NCI-H2081 (cell line): ENCODE measurements at regions not wholly inside any gene's neighbourhood (a gene's known extent, or its start where the extent isn't known, plus 50 kb on each side); places are given as distances from the start of the nearest gene placed in this dataset.
"Not testable (repeated sequence)": the region's sequence is repeated elsewhere in the genome, so short reads cannot be mapped to it uniquely, and the experiment has no call there.

Experiments
- DNase-seq, 2 experiments: peaks; one replicate each; lab custom pipeline; 2025; lab: John Stamatoyannopoulos, UW

DNA sequence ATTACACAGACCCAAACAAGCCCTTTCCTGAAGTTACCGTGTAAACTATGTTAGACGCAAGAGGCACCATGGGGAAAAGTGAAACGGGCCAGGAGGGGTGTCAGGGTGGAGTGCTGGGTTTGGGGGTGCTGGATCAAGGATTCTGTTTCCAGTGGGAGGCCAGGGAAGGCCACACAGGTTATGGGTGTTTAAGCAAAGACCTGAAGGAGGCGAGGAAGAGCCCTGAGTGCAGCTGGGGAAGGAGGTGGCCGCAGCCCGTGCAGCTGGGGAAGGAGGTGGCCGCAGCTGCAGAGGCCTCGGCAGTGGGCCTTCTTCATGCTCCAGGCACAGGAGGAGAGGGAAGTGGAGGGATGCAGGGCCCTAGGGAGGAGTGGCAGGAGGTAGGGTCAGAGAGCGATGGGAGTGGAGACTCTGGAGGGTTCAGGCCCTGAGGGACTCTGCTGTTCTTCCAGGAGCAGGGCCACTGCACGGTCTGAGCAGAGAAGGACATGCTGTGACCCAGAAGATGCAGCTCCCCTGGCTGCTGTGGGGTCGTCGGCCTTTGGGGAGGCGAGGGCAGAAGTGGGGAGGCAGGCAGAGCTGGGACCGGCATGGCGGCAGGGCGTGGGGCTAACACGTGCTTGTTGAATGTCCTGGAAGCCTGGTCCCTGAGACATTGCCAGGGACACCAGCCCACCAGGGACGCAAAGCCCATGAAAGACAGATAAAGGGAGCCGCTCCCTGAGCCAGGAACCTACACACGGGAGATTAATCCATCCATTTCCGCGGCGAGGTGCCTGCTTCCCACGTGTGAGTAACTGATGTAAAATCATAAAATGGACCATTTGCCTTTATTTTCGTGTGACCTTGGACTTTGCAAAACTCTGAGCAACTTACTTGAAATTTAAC, 1049.1 kb downstream of the BRD1 start:
- DNase-seq = no peak

DNA sequence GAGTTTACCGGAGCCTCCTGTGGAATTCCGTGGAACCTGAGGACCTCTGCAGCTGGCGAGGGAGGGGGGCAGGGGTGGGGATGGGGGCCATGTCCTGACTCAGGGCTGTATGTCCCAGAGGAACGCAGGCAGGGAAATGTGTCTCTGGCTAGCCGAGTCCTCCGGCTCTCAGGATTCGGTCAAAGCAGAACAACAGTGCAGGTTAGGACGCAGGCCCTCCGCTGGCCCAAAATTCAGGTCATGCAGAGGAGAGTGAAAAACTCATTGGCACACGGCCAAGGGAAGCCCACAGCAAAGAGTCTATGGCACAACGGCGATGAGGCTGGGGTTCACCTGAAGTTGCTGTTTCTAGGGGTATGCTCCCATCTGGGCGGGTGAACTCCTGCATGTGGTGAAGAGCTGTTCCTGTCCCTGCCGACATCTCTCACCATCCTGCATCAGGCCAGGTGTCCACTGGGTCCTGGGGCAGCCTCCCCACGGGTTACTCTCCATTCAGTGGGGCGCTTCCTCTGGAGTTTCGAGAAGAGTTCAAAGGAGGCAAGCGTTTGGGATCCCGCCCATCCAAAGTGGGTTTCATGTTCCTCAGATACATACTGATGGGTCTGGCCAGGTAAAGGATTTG, 1055.3 kb downstream of the BRD1 start:
- no peak for DNase-seq

DNA sequence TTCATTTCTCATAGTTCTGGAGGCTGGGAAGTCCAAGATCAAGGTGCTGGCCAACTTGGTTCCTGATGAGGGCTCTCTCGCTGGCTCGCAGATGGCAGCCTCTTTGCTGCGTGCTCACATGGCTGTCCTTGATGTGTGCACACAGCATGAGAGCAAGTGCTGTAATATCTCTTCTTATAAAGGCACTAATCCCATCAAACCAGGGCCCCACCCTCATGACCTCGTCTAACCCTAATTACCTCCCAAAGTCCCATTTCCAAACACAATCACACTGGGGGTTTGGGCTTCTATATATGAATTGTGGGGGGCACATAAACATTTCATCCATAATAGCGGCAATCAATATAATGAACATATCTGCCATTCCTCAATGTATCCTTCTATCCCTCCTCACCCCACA, 1062.1 kb downstream of the BRD1 start:
- no peak for DNase-seq

DNA sequence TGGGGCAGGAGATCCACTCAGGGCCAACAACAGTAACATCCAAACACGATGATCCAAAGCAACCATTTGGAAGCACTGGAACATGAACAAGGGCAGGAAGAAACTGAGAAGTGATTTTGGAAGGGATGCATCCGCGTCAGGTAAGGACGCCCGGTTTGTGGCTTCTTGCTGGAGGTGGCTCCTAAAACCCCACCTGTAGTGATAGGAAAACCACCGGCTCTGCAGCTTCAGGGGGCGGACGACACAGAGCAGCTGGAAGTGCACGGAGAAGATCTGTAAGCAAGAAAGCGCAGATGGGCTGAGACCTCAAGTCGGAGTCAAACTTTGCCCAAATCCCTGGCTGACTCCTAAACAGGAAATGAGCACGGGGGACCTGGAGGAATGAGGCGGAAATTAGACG, 1066.1 kb downstream of the BRD1 start:
- DNase-seq = no peak

DNA sequence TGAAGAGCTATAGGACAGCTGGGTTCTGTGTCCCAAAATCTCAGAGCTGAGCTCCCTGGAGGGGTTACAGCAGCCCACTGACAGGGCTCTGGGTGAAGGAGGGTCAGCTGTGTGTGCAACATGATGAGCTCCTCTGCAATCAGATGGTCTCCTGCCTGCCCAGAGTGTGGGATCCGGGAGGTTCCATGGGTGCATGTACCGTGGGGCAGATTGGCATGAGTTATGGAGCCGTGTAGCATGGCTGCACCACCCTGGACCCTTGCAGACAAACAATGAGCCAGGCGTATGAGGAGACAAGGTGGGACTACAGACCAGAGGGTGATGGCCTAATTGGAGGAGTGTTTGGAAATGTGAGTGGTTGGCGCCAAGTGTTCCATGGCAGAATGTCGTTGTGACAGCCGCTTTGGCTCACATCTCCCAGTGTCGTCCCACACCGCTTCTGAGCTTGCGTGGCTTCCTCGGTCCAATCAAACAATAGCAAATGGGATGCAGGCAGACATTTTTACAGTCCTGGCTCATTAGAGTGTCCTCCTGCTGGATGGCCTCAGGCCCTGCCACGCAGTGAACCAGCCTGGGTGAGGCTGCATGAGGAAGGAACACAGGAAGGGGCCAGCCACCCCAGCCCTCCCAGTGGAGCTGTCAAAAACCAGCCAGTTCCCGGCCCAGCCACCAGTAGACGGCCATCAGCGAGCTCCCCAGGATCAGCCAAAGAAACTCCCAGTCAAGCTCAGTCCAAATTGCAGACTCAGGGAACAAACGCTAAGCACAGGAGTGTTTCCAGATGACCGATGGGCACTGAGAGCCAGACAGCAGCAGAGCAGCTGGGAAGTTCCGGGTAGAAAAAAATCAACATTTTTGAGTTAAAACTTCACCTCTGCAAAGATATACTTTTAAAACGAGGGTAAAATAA, 1066.9 kb downstream of the BRD1 start:
- no peak for DNase-seq

DNA sequence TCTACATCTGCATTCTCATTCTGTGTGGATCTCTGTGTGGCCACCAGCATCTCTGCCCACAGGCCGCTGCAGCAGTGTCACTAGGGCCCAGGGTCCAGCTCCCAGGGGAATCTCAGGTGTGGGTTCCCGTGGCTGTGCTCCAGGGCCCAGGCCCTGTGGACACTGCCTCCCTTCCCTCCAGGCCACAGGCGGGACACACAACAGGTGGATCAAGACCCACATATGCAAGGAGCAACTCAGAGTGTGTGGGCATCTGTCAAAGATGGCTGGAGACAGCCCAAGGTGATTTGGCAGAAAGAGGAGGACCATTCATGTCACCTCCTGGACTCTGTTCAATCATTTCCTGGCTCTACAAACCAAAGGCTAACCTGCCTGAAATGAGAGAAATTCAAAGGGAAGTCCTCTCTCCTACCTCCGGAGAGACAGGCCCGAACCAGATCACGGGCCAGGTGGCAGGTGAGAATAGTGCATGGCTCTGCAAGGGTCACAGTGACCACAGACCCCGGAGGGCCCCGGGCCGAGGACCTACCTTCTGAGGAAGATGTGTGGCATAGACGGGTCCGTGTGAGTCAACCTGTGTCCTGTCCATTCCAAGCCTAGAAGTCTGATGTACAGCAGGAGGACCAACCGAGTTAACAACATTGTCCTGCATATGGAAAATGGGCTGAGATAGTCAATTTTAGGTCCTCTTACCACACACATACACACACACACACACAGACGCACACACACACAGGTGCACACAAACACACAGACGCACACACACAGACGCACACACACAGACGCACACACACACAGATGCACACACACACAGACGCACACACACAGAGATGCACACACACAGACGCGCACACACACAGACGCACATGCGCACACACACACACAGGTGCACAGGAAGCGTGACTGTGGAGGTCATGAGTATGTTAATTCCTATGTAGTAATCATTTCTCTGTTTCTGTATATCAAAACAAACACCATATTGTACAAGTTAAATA, 1068.5 kb downstream of the BRD1 start:
- DNase-seq = no peak

DNA sequence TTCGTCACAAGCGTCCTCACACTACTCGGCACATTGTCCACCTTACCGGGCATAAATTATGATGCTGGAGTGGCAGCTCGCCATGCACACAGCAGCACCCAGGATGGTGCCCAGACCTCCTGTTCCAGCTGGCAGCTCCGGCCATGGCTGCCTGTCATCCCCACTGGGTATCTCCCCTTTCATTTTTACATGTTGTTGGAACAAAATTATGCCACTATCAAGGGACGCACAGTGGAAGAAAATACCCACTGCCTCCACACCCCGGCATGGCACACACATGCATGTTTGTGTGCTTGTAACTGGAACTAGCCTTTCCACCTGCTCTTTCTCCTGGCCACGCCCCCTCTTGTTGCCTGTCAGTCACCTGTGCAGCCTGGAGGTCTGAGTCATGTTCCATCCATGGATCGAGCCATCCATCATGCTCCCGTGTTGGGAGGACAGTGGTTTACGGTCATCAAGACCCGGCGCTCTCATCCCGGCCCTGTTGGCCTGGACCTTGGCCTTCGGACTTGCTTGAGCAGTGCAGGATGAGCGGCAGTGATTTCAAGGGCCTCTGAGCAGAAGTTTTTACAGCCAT, 1069.6 kb downstream of the BRD1 start:
- DNase-seq = no peak

DNA sequence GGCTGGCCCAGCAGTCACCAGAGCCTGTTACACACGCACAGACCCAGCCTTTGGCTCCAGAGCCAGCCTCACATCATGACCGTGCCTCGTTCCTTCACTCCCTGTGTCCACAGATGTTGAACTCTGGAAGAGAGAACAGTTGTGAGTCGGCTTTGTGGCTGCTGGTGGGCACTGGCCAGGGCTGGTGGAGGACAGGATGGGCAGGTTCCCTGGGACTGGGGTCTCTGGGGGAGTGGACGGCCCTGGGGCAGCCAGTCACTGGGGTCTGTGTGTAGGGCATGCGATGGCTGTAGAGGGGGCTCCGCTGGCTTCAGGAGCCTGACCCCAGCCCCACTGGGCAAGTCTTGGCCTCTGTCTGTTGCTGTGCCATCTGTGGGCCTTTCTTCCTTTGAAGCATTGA, 1070.1 kb downstream of the BRD1 start:
- DNase-seq = no peak

DNA sequence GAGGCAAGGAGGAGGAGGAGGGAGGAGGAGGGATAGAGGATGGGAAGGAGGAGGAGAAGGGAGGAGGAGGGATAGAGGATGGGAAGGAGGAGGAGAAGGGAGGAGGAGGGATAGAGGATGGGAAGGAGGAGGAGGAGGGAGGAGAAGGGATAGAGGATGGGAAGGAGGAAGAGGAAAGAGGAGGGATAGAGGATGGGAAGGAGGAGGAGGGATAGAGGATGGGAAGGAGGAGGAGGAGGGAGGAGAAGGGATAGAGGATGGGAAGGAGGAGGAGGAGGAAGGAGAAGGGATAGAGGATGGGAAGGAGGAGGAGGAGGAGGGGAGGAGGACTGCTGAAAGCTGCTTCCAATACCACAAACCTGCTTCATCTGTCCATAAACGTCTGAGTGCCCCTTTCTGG, 1070.5 kb downstream of the BRD1 start:
- DNase-seq = not testable (repeated sequence)

DNA sequence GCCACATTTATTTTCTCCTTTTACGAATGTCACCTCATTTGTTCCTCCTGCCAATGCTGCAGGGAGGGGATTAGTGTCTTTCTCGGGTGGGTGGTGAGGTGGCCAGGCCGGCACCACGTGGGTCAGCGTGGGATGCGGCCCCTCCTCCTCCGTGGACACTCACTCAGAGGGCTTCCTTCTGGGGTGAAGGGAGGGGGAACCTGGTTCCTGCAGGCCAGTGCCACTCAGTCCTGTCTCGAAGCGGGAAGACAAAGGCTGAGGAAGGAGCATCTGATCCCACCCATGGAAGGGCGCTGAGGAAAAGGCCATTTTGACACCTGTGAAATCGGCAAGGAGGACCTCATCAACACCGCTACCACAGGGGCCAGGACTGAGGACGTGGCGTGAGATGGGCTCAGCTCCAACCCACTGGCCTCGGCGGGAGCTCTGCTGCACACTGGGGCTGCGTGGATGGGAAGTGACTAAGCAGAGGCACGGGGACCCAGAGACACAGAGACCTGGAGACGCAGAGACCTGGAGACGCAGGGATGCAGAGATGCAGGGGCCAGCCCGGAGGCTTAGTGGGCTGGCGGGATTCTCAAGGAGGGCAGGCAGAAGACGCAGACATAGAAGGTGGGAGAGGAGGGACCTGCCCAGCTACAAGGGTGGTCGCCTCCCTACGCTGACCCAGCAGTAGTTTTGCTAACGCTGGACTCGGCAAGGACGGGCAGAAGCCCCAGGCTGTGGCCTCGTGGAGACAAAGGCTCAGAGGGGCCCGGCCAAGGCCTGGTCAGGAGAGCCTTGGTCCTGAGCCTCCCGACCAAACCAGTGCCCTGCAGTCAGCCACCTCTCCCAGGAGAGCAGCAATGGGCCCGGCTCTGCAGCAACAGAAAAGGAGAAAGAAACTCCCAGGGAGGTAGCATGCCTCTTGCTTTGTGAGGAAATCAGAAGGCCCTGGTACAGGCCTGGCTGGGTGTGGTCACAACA, 1071.2 kb downstream of the BRD1 start:
- no peak for DNase-seq

DNA sequence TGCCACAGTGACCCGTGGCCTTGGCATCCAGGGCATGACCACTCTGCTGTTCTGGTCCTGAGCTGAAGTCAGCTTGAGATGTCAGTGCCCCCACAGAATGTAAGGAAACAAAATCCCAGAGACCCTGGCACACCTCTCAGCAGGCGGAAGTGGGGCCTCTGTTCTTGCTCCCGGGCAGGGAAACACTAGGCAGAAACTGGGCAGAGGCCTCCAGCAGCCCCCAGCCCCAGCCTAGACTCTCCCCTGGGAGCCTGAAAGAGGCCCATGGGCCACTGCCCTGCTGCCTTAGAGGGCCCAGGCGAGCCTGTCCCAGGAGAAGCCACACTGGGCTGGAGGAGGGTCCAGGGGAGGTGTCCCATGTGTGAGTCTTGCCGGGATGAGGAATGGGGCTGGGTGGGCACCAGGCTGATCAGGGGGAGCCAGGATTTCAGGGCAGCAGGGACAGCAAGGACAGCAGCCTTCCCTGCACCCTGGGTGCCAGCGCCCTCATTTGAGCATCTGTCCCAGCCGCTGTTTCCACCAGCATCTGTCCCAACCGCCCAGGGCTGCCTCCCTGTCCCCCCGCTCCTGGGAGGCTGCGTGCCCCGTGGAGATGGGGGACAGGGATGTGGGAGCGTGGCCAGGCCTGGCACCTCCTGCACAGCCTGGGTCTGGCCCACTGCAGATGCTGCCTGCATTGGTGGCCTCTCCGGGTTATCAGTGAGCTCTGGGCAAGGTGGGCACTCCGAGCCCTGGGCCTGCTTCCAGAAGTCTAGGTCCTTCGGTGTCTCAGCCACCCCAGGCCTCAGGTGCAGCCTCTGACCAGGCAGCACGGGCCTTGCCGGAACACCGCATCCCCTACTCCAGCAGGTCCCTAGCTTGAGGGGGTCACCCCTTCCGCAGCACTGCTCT, 1072.4 kb downstream of the BRD1 start:
- no peak for DNase-seq

DNA sequence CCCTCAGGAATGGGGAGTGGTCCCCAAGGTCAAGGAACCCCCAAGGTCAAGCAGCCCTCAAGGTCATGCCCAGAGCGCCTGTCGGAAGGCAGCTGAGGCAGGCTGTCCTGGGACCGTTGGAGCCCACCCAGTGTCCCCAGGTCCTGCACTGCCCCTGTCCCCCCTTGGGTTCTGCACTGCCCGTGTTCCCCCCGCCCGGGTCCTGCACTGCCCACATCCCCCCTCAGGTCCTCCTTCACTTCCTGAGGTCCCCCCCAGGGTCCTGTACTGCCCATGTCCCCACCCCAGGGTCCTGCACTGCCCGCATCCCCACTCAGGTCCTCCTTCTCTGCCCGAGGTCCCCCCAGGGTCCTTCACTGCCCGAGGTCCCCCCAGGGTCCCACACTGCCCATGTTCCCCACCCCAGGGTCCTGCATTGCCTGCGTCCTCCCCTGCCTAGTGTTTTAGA, 1073.0 kb downstream of the BRD1 start:
- no peak for DNase-seq

DNA sequence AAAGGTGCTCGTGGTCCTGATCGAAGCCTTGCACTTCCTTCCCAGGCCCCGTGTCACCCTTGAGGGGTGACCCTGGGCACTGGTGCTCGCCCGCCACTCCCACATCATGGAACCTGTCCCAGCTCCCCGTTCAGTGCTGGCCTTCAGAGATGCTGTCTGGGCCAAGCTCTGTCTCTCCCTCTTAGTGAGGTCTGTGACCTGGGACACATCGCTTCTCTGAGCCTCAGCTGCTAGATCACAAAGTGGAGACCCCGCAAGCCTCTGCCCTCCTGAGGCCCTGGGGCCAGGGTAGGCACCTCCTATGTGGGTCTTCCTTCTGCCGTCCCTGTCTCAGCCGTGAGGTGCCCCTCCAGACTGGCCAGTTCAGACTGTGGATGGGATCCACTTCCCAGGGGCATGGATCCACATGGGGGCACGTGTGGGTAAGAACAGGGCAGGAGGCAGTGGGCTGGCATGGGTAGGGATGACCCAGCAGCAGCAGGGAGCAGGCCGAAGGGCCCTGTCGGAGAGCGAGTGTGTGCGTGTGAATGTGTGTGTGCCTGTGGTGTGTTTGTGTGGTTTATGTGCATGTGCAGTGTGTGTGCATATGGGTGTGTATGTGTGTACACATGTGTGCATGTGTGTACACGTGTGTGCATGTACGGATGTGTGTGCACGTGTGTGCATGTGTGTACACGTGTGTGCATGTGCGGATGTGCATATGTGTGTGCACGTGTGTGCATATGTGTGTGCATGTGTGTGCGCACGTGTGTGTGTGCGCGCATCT, 1073.7 kb downstream of the BRD1 start:
- DNase-seq = no peak

DNA sequence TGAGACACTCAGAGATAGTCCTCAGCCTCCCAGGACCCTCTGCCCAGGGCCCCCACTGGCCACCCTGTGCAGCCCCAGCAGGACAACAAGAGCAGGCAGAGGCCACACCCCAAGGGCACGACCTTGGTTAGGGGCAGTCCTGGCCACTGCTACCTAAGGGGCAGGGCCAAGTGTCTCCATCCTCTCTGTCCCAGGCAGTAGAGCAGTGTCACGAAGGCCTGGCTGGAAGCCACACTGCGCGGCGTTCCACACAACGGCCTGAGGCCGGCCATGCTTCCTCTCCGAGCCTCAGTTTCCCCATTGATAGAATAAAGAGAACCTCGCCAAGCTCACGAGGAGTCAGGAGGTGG, 1074.3 kb downstream of the BRD1 start:
- DNase-seq = no peak

DNA sequence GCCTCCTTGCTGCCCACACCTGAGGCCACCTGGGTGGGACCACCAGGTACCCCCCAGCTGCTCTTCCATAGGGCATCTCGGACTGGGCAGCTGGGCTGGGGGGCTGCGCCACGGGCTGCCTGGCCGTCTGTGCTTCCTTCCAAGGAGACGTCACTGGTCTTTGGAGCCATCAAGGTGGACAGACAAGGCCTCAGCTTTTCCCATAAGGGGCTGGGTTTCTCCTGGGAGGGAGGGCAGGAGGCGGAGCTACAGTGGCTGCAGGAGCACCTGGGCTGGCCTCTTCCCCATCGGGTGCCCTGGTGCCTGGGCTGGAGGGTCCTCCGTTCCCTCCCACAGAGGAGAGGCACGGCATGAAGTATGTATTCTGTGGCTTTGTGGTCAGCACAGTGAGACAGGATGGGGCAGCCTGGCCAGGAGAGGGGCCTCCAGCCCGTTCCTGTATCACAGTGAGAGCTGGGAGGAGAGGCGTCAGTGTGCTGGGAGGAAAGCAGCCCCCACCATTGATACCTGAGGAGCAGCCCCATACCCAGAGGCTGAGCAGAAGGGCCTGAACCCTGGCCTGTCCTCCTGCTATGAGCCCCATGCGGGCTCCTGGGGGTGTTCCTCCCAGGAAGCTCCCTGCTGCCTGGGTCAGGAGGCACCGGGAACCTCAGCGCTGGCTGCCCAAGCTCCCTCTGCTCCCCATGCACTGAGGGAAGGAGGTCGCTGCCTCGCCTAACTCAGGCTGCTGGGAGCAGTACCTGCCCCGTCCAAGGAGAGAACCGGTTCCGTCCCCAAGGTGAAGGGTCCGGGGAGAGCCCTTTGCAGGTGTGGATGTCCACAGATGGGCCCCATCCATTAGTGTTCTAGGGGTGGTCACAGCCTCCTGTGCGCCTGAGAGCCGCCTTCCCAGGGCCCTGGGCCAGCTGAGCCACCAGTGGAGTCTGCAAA, 1075.0 kb downstream of the BRD1 start:
- DNase-seq = no peak

DNA sequence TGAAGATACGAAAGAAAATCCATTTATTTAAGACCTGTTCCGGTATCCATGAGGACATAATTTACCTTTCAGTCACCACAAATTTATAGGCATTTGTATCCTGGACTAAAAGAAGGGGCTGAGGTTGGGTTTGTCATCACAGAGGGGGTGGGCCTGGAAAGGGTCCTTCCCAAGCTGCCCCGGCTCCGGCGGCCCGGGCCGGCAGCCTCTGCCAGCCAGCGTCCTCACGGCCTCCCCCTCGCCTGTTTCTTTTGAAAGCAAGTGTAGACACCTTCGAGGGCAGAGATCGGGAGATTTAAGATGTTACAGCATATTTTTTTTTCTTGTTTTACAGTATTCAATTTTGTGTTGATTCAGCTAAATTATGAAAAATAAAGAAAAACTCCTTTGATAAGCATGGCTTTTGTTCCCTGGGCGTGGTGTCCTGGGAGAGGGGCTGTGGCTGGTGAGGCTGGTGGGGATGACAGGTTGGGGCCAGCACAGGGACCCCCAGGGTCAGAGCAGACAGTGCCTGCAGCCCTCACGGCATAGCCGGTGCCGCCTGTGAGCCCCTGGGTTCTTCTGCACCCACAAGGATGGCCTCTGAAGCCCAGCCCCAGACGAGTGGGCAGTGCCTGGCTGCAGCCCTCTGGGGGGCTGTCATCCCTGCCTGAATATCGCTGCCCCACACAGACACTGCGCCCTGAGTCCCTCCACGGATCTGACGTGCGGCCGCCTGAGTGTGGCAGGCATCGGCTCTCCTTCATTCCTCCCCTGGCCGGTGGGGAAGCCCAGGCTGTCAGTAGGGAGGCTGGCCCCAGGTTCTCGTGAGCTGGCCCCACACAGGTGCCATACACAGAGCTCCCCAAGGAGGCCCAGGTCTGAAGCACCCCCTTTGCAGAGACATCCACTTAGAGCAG, 1075.9 kb downstream of the BRD1 start:
- DNase-seq = no peak
